ENCODE measurements at regions not wholly inside any gene's neighbourhood (a gene's known extent, or its start where the extent isn't known, plus 50 kb on each side); places are given as distances from the start of the nearest gene placed in this dataset.
A peak's percentile ranks its signal among the peaks of the same experiment; 100 is the strongest.

DNA sequence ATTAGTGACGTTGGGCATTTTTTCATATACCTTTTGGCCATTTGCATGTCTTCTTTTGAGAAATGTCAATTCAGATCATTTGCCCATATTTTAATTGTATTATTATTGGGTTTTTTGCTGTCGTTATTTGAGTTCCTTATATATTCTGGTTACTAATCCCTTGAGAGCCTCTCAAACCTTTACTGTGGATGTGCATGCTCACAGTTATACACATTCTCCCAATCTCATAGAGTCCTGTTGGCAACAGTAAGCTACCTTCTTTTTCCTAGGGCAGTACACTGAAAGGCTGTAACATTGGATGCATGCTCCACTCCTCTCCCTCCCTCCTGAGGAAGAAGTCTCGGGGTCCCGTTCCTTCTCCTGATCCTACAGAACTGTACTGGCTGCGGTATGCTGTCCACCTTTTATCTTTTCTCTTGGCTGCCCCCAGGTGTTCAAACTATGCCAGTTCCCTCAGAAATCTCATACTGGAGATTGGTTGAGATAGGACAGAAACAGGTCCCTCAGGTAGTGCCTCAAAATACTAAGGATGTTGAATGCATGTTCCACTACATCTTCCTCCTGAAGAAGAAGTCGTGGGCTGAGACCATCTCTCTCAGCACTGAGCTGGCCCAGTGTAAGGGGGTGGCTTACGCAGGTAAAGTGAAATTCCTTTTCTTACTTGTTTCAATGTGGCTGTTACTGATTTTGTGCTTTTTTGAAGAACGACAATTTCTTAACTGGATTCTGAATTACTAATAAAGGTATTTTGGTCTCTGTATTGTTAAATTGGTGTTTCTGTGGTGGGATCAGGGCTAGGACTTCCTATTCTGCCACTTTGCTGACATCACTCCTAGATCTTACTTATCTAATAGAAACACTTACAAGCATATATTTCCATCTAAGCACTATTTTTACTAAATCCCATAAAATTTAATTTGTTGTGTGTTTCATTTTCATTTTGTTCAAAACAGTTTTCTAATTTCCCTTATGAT is 145.4 kb upstream of the HUWE1 start (continued):
- TF ChIP-seq, protein P1, sequence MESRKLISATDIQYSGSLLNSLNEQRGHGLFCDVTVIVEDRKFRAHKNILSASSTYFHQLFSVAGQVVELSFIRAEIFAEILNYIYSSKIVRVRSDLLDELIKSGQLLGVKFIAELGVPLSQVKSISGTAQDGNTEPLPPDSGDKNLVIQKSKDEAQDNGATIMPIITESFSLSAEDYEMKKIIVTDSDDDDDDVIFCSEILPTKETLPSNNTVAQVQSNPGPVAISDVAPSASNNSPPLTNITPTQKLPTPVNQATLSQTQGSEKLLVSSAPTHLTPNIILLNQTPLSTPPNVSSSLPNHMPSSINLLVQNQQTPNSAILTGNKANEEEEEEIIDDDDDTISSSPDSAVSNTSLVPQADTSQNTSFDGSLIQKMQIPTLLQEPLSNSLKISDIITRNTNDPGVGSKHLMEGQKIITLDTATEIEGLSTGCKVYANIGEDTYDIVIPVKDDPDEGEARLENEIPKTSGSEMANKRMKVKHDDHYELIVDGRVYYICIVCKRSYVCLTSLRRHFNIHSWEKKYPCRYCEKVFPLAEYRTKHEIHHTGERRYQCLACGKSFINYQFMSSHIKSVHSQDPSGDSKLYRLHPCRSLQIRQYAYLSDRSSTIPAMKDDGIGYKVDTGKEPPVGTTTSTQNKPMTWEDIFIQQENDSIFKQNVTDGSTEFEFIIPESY (CRISPR knock-in tag; IDR thresholded peaks at IDR 0.05): no peak
- TF ChIP-seq EHMT2 (IDR thresholded peaks at IDR 0.05) (no peak), POLR2H (tag; IDR thresholded peaks at IDR 0.05; ENCODE audit: low read depth) (no peak), RHOXF2B (CRISPR knock-in tag; conservative IDR thresholded peaks at IDR 0.05) (no peak), ZNF239 (CRISPR knock-in tag; IDR thresholded peaks at IDR 0.05) (no peak), ZNF778 (CRISPR knock-in tag; IDR thresholded peaks at IDR 0.05) (no peak), CREB1 (IDR thresholded peaks at IDR 0.05) (no peak), CREB1 (CRISPR knock-in tag; IDR thresholded peaks at IDR 0.05) (no peak), TFAP4 (CRISPR knock-in tag; IDR thresholded peaks at IDR 0.05; ENCODE audit: borderline replicate concordance) (no peak), E2F5 (CRISPR knock-in tag; IDR thresholded peaks at IDR 0.05) (no peak), TRIM25 (IDR thresholded peaks at IDR 0.05; ENCODE audit: borderline replicate concordance) (no peak), RAD21 (CRISPR knock-in tag; conservative IDR thresholded peaks at IDR 0.05 in 1 of 2, IDR thresholded peaks at IDR 0.05 in 1 of 2) (peak; percentile 52 to 67), NCOA2 (IDR thresholded peaks at IDR 0.05; ENCODE audit: partially characterized antibody in 2 of 2) (no peak)
- TF ChIP-seq, protein P2, sequence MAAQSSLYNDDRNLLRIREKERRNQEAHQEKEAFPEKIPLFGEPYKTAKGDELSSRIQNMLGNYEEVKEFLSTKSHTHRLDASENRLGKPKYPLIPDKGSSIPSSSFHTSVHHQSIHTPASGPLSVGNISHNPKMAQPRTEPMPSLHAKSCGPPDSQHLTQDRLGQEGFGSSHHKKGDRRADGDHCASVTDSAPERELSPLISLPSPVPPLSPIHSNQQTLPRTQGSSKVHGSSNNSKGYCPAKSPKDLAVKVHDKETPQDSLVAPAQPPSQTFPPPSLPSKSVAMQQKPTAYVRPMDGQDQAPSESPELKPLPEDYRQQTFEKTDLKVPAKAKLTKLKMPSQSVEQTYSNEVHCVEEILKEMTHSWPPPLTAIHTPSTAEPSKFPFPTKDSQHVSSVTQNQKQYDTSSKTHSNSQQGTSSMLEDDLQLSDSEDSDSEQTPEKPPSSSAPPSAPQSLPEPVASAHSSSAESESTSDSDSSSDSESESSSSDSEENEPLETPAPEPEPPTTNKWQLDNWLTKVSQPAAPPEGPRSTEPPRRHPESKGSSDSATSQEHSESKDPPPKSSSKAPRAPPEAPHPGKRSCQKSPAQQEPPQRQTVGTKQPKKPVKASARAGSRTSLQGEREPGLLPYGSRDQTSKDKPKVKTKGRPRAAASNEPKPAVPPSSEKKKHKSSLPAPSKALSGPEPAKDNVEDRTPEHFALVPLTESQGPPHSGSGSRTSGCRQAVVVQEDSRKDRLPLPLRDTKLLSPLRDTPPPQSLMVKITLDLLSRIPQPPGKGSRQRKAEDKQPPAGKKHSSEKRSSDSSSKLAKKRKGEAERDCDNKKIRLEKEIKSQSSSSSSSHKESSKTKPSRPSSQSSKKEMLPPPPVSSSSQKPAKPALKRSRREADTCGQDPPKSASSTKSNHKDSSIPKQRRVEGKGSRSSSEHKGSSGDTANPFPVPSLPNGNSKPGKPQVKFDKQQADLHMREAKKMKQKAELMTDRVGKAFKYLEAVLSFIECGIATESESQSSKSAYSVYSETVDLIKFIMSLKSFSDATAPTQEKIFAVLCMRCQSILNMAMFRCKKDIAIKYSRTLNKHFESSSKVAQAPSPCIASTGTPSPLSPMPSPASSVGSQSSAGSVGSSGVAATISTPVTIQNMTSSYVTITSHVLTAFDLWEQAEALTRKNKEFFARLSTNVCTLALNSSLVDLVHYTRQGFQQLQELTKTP (IDR thresholded peaks at IDR 0.05; ENCODE audit: low read depth in 1 of 2, partially characterized antibody in 2 of 2): no peak
